ENCODE measurements at regions not wholly inside any gene's neighbourhood (a gene's known extent, or its start where the extent isn't known, plus 50 kb on each side); places are given as distances from the start of the nearest gene placed in this dataset.

- H3K14ac ChIP-seq (ENCODE audit: insufficient read length): no peak overlapping the region
- no peak overlapping the region for H2BK120ac ChIP-seq (replicated peaks; ENCODE audit: low read depth, low read length)
- H3K4me3 ChIP-seq (ENCODE audit: extremely low read depth in 1 of 4, insufficient read depth in 2 of 4, low read depth in 3 of 4, low read length in 4 of 4): no peak overlapping the region
- FAIRE-seq (no peak), DNase-seq (ENCODE audit: low read depth in 1 of 2, low spot score in 2 of 2) (no peak)
- H3K79me2 ChIP-seq (ENCODE audit: control insufficient read depth in 1 of 2, insufficient read depth in 2 of 2, low read length in 2 of 2): no peaks in the 10 kb centered on the region
- no peak overlapping the region for H3K9ac ChIP-seq (replicated peaks in 1 of 4; ENCODE audit: extremely low read depth in 1 of 4, low read depth in 3 of 4, low read length in 3 of 4)
- H3K23ac ChIP-seq (ENCODE audit: insufficient read length): no peak overlapping the region
- H2AK5ac ChIP-seq (ENCODE audit: low read depth, low read length): no peak overlapping the region
- 86% methylated on average over 11 of the region's 11 CpGs; no CpG with 5 or more reads in 1 of the 2 experiments for WGBS, 2 experiments (ENCODE audit: extremely low coverage in 1 of 2, insufficient coverage in 1 of 2, insufficient read length in 1 of 2, insufficient replicate concordance in 2 of 2, low coverage in 1 of 2, low lambda C conversion rate in 2 of 2, missing lambda C conversion rate in 1 of 2)
- no peaks in the 10 kb centered on the region for H3K36me3 ChIP-seq (ENCODE audit: control insufficient read depth in 2 of 4, insufficient read depth in 4 of 4, low read length in 3 of 4)
- no peaks in the 10 kb centered on the region; the same call in 1 of the 2 replicates for H3K23me2 ChIP-seq (ENCODE audit: low read depth, low read length)
- H4K5ac ChIP-seq (ENCODE audit: insufficient read length, low read depth, low read length): no peak overlapping the region
- peaks cover 0 to 14% (median 6%) of the 10 kb centered on the region in 4 experiments; a peak in 5 of 7 replicates for H3K4me1 ChIP-seq (replicated peaks in 1 of 4; ENCODE audit: control insufficient read depth in 3 of 4, insufficient read depth in 4 of 4, low read length in 3 of 4)
- no peak overlapping the region for H2BK20ac ChIP-seq (ENCODE audit: low read length)
- ChIA-PET CTCF (ENCODE audit: partially characterized antibody) (interaction anchor here (0.6 to 9.4 kb wide), 11 partner anchors 10 to 776 kb away, joined by 3 to 125 read pairs (median 6); no protein-coding TSS in a partner anchor), POLR2A (ENCODE audit: partially characterized antibody) (no interaction called here)
- no peaks in the 10 kb centered on the region for H4K20me1 ChIP-seq (replicated peaks in 1 of 2; ENCODE audit: control insufficient read depth in 1 of 2, insufficient read depth in 2 of 2, low read length in 2 of 2)
- H3K9me3 ChIP-seq (ENCODE audit: insufficient read depth in 2 of 2, low read depth in 1 of 2, low read length in 1 of 2): no peaks in the 10 kb centered on the region
- H3K56ac ChIP-seq (replicated peaks; ENCODE audit: insufficient read length, low read depth, low read length): no peak overlapping the region
- no peak overlapping the region for H4K8ac ChIP-seq (ENCODE audit: extremely low read depth, insufficient read depth, low read length)
- TF ChIP-seq JUND (IDR thresholded peaks at IDR 0.05; ENCODE audit: low read length) (no peak), POLR2AphosphoS5 (IDR thresholded peaks at IDR 0.05; ENCODE audit: low read depth, low read length) (no peak)
- H3K18ac ChIP-seq (ENCODE audit: extremely low read depth, low read length): no peak overlapping the region
- H3K27me3 ChIP-seq (replicated peaks in 1 of 4; ENCODE audit: control insufficient read depth in 3 of 4, extremely low read depth in 1 of 4, insufficient read depth in 3 of 4, low read length in 3 of 4): no peaks in the 10 kb centered on the region; a peak in 2 of 7 replicates
- no peak overlapping the region for H3K4me2 ChIP-seq (ENCODE audit: insufficient read depth in 1 of 2, low read depth in 2 of 2, low read length in 2 of 2)
- H2BK5ac ChIP-seq (ENCODE audit: low read depth, low read length): no peak overlapping the region
- no peak overlapping the region for H3K4ac ChIP-seq (replicated peaks; ENCODE audit: insufficient read length, low read depth, low read length)
- no peak overlapping the region for H4K91ac ChIP-seq (replicated peaks; ENCODE audit: insufficient read length, low read length)
- H3K27ac ChIP-seq (ENCODE audit: low read depth, low read length): no peak overlapping the region
- no peak overlapping the region for H2BK15ac ChIP-seq (ENCODE audit: low read length)
- no peaks in the 10 kb centered on the region for H3K79me1 ChIP-seq (ENCODE audit: low read depth, low read length)
- H2AFZ ChIP-seq (ENCODE audit: low read length): no peak overlapping the region
- H2BK12ac ChIP-seq (ENCODE audit: low read depth, low read length): peak overlapping the region; percentile 23; the same call in 1 of the 2 replicates
Observed at GRCh38 chr1:36572906-36573305, 90.2 kb upstream of the CSF3R start.

Data from H1 (cell line).